K562 (cell line): ENCODE measurements at regions not wholly inside any gene's neighbourhood (a gene's known extent, or its start where the extent isn't known, plus 50 kb on each side); places are given as distances from the start of the nearest gene placed in this dataset.

Experiments
- BCL6 ChIP-seq: fragments of 250-450 bp; sonication (Bioruptor Pico); IDR thresholded peaks from 2 replicates; pipeline ENCODE4 v1.4.0; 2020
- CHCHD3 ChIP-seq: fragments of 250-450 bp; sonication (Bioruptor Pico); IDR thresholded peaks from 2 replicates; pipeline ENCODE4 v2.1.2; 2022; ENCODE audit warnings: mild to moderate bottlenecking
- CREB1 ChIP-seq, 2 experiments: sonication (generic) in 1 of 2; formaldehyde crosslinking in 1 of 2; IDR thresholded peaks; 2 replicates each; pipeline versions ENCODE4 v1.6.1 to v1.8.0; 2012 to 2022; ENCODE audit warnings: inconsistent platforms in 1 of 2, mild to moderate bottlenecking in 1 of 2, missing genetic modification reagents in 1 of 2, moderate library complexity in 1 of 2
- CTCF ChIP-seq, 3 experiments: IDR thresholded peaks in 2 of 3; conservative IDR thresholded peaks in 1 of 3; 2 replicates each; pipeline ENCODE4 v1.5.1; 2011 to 2012; ENCODE audit warnings: low read length in 3 of 3, mild to moderate bottlenecking in 3 of 3, control low read depth in 2 of 3, improper control_type of control experiment in 1 of 3, inconsistent platforms in 1 of 3, low read depth in 1 of 3, mixed read lengths in 1 of 3, moderate library complexity in 1 of 3; ENCODE audit not compliant: insufficient read depth in 2 of 3
- TBP ChIP-seq: optimal IDR thresholded peaks from 2 replicates; pipeline ENCODE3; 2011; ENCODE audit warnings: low read depth, low read length, improper control_type of control experiment
- TGIF2 ChIP-seq: sonication (generic); formaldehyde crosslinking; IDR thresholded peaks from 2 replicates; pipeline ENCODE4 v1.8.1; 2022; ENCODE audit warnings: mild to moderate bottlenecking, missing genetic modification reagents, moderate library complexity
- ZNF511 ChIP-seq: sonication (generic); formaldehyde crosslinking; IDR thresholded peaks from 2 replicates; pipeline ENCODE4 v1.8.0; 2022; ENCODE audit warnings: mild to moderate bottlenecking, missing genetic modification reagents

- TF ChIP-seq TBP (no peak), CHCHD3 (CRISPR knock-in tag) (no peak), CTCF (IDR thresholded peaks at IDR 0.05 in 2 of 3, conservative IDR thresholded peaks at IDR 0.05 in 1 of 3; ENCODE audit: insufficient read depth in 2 of 3, low read depth in 1 of 3, low read length in 3 of 3) (no peak), TGIF2 (no peak), CREB1 (IDR thresholded peaks at IDR 0.05) (no peak), CREB1 (CRISPR knock-in tag; IDR thresholded peaks at IDR 0.05) (no peak), BCL6 (CRISPR knock-in tag) (no peak), ZNF511 (no peak)
Observed at GRCh38 chr3:20236603-20237002, 50.6 kb upstream of the SGO1 start.
